ENCODE measurements at regions not wholly inside any gene's neighbourhood (a gene's known extent, or its start where the extent isn't known, plus 50 kb on each side); places are given as distances from the start of the nearest gene placed in this dataset.

GRCh38 chr5:173800340-173800739, 87.8 kb upstream of the CPEB4 start:
- TF ChIP-seq POLR2AphosphoS5 (IDR thresholded peaks at IDR 0.05): no peak
- no peak for TF ChIP-seq POLR2A (IDR thresholded peaks at IDR 0.05)
- no peak for TF ChIP-seq EP300 (IDR thresholded peaks at IDR 0.05; ENCODE audit: low read depth)
- TF ChIP-seq CTCF (IDR thresholded peaks at IDR 0.05): no peak
- no peak overlapping the region for H3K27ac ChIP-seq
- no peak overlapping the region for H3K4me3 ChIP-seq
- 81% methylated on average over 8 of the region's 8 CpGs; no CpG with 5 or more reads in 1 of the 2 donors for WGBS, 2 donors (ENCODE audit: low coverage in 1 of 2)
- no peaks in the 10 kb centered on the region for H3K36me3 ChIP-seq
- no peak for DNase-seq
- H3K27me3 ChIP-seq: no peaks in the 10 kb centered on the region
- intact Hi-C loops (cut with DNase I; ENCODE audit: low total_unique reads) (no loop called here), in situ Hi-C loops (cut with MboI; ENCODE audit: low pct_ligation_motif_present in 1 of 4, low pct_unique_long_range_greater_than_20kb in 1 of 4, low sequenced_read_pairs in 3 of 4) (no loop called here)
- no peaks in the 10 kb centered on the region for H3K9me3 ChIP-seq
- peaks cover 5 to 18% (median 8%) of the 10 kb centered on the region in 4 donors for H3K4me1 ChIP-seq

GRCh38 chr5:173801006-173801405, 87.1 kb upstream of the CPEB4 start:
- WGBS, 2 donors (ENCODE audit: low coverage in 1 of 2): 92 to 95% methylated on average over 8 of the region's 8 CpGs
- H3K4me1 ChIP-seq: peaks cover 0 to 11% (median 4%) of the 10 kb centered on the region in 4 donors
- no peaks in the 10 kb centered on the region for H3K27me3 ChIP-seq
- no peak for DNase-seq
- in situ Hi-C loops (cut with MboI; ENCODE audit: low pct_ligation_motif_present in 1 of 4, low pct_unique_long_range_greater_than_20kb in 1 of 4, low sequenced_read_pairs in 3 of 4) (no loop called here), intact Hi-C loops (cut with DNase I; ENCODE audit: low total_unique reads) (no loop called here)
- no peaks in the 10 kb centered on the region for H3K36me3 ChIP-seq
- TF ChIP-seq CTCF (IDR thresholded peaks at IDR 0.05) (no peak), POLR2AphosphoS5 (IDR thresholded peaks at IDR 0.05) (no peak), EP300 (IDR thresholded peaks at IDR 0.05; ENCODE audit: low read depth) (no peak), POLR2A (IDR thresholded peaks at IDR 0.05) (no peak)
- H3K27ac ChIP-seq: no peak overlapping the region
- H3K4me3 ChIP-seq: no peak overlapping the region
- H3K9me3 ChIP-seq: no peaks in the 10 kb centered on the region

GRCh38 chr5:173802670-173803165, 85.4 kb upstream of the CPEB4 start:
- Histone ChIP-seq H3K27me3 (no peaks in the 10 kb centered on the region), H3K4me1 (peaks cover 0 to 10% (median 4%) of the 10 kb centered on the region in 4 donors), H3K4me3 (no peak overlapping the region), H3K36me3 (no peaks in the 10 kb centered on the region), H3K27ac (peak overlapping the region in 2 of 4 donors; percentile 8 to 49), H3K9me3 (no peaks in the 10 kb centered on the region)
- WGBS, 2 donors (ENCODE audit: low coverage in 1 of 2): 50 to 55% methylated on average over 2 to 7 of the region's 7 CpGs
- intact Hi-C loops (cut with DNase I; ENCODE audit: low total_unique reads): no loop called here
- TF ChIP-seq CTCF (IDR thresholded peaks at IDR 0.05) (no peak), POLR2A (IDR thresholded peaks at IDR 0.05) (no peak), EP300 (IDR thresholded peaks at IDR 0.05; ENCODE audit: low read depth) (no peak), POLR2AphosphoS5 (IDR thresholded peaks at IDR 0.05) (peak in 1 of 3 donors; percentile 45)
- DNase-seq: peak; percentile 80
- in situ Hi-C loops (cut with MboI; ENCODE audit: low pct_ligation_motif_present in 1 of 4, low pct_unique_long_range_greater_than_20kb in 1 of 4, low sequenced_read_pairs in 3 of 4): no loop called here

GRCh38 chr5:173804579-173804978, 83.6 kb upstream of the CPEB4 start:
- TF ChIP-seq CTCF (IDR thresholded peaks at IDR 0.05) (no peak), EP300 (IDR thresholded peaks at IDR 0.05; ENCODE audit: low read depth) (no peak), POLR2A (IDR thresholded peaks at IDR 0.05) (no peak), POLR2AphosphoS5 (IDR thresholded peaks at IDR 0.05) (no peak)
- in situ Hi-C loops (cut with MboI; ENCODE audit: low pct_ligation_motif_present in 1 of 4, low pct_unique_long_range_greater_than_20kb in 1 of 4, low sequenced_read_pairs in 3 of 4) (no loop called here), intact Hi-C loops (cut with DNase I; ENCODE audit: low total_unique reads) (no loop called here)
- 78 to 90% methylated on average over 7 of the region's 7 CpGs for WGBS, 2 donors (ENCODE audit: low coverage in 1 of 2)
- H3K4me3 ChIP-seq: no peak overlapping the region
- no peak overlapping the region for H3K27ac ChIP-seq
- DNase-seq: no peak
- H3K36me3 ChIP-seq: no peaks in the 10 kb centered on the region
- no peaks in the 10 kb centered on the region for H3K9me3 ChIP-seq
- peaks cover 0 to 10% (median 4%) of the 10 kb centered on the region in 4 donors for H3K4me1 ChIP-seq
- H3K27me3 ChIP-seq: no peaks in the 10 kb centered on the region

All from transverse colon (tissue), 4 donors.